Suprapubic skin (tissue), 4 donors: ENCODE measurements at regions not wholly inside any gene's neighbourhood (a gene's known extent, or its start where the extent isn't known, plus 50 kb on each side); places are given as distances from the start of the nearest gene placed in this dataset.

Experiments used
- DNase-seq, 2 donors: peaks; one replicate each; pipeline ENCODE4 v3.0.0-alpha.2; 2019; ENCODE audit warnings: low spot score in 2 of 2
- H3K27ac ChIP-seq: fragments of 200-600 bp; sonication (generic); one replicate; pipeline ENCODE4 v1.5.1; 2019
- H3K27me3 ChIP-seq: fragments of 200-600 bp; sonication (generic); one replicate; pipeline ENCODE4 v1.5.1; 2019
- H3K36me3 ChIP-seq: fragments of 200-600 bp; sonication (generic); one replicate; pipeline ENCODE4 v1.5.1; 2019
- H3K4me1 ChIP-seq: fragments of 200-600 bp; sonication (generic); one replicate; pipeline ENCODE4 v1.5.1; 2019
- H3K4me3 ChIP-seq: fragments of 200-600 bp; sonication (generic); one replicate; pipeline ENCODE4 v1.5.1; 2019; ENCODE audit warnings: mild to moderate bottlenecking
- H3K9me3 ChIP-seq: fragments of 200-600 bp; sonication (generic); one replicate; pipeline ENCODE4 v1.5.1; 2019
- EP300 ChIP-seq: sonication (generic); formaldehyde crosslinking; IDR thresholded peaks from one replicate; pipeline ENCODE4 v1.6.1; 2017; ENCODE audit warnings: antibody characterized with exemption
- POLR2A ChIP-seq, 2 donors: fragments of 450-650 bp; IDR thresholded peaks; one replicate each; pipeline ENCODE4 v1.6.1; 2017; ENCODE audit warnings: antibody characterized with exemption in 2 of 2, mild to moderate bottlenecking in 2 of 2, moderate library complexity in 2 of 2
- POLR2AphosphoS5 ChIP-seq, 3 donors: sonication (generic); formaldehyde crosslinking; IDR thresholded peaks; one replicate each; pipeline ENCODE4 v1.6.1; 2017; ENCODE audit warnings: antibody characterized with exemption in 3 of 3
- WGBS: methylation state at CpG from one replicate; pipeline ENCODE4 v1.1.5; 2018; 5-methylcytosine and 5-hydroxymethylcytosine counted together
- TF ChIP-seq, protein P1 (sequence below), 2 donors: fragments of 200-600 bp in 1 of 2; fragments of 450-650 bp in 1 of 2; sonication (generic) in 1 of 2; IDR thresholded peaks; one replicate each; pipeline ENCODE4 v1.5.1; 2016 to 2019; ENCODE audit warnings: antibody characterized with exemption in 2 of 2, mild to moderate bottlenecking in 1 of 2, moderate library complexity in 1 of 2

GRCh38 chr4:66667249-66667648 is 878.1 kb downstream of the CENPC start:
- Histone ChIP-seq H3K27ac (no peak overlapping the region), H3K36me3 (no peaks in the 10 kb centered on the region), H3K4me3 (no peak overlapping the region), H3K4me1 (no peaks in the 10 kb centered on the region), H3K9me3 (no peaks in the 10 kb centered on the region), H3K27me3 (no peaks in the 10 kb centered on the region)
- no peak for DNase-seq
- TF ChIP-seq EP300 (no peak), POLR2AphosphoS5 (IDR thresholded peaks at IDR 0.05) (no peak)
- 85% methylated on average over 1 of the region's 1 CpG for WGBS

DNA sequence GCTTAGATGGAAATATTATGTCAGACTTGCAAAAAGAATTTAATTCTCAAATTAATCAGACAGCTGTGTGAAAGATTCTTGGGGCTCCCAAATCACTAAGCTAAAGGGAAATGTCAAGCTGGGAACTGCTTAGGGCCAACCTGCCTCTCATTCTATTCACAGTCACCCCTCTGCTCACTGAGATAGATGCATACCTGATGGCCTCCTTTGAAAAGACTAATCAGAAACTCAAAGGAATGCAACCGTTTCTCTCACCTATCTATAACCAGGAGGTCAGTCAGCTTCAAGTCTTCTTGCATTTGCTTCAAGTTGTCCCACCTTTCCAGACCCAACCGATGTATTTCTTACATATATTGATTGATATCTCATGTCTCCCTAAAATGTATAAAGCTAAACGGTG is 882.7 kb downstream of the CENPC start:
- DNase-seq: no peak
- H3K4me3 ChIP-seq: no peak overlapping the region
- H3K9me3 ChIP-seq: no peaks in the 10 kb centered on the region
- 81% methylated on average over 3 of the region's 3 CpGs for WGBS
- no peak for TF ChIP-seq EP300
- TF ChIP-seq, protein P1, sequence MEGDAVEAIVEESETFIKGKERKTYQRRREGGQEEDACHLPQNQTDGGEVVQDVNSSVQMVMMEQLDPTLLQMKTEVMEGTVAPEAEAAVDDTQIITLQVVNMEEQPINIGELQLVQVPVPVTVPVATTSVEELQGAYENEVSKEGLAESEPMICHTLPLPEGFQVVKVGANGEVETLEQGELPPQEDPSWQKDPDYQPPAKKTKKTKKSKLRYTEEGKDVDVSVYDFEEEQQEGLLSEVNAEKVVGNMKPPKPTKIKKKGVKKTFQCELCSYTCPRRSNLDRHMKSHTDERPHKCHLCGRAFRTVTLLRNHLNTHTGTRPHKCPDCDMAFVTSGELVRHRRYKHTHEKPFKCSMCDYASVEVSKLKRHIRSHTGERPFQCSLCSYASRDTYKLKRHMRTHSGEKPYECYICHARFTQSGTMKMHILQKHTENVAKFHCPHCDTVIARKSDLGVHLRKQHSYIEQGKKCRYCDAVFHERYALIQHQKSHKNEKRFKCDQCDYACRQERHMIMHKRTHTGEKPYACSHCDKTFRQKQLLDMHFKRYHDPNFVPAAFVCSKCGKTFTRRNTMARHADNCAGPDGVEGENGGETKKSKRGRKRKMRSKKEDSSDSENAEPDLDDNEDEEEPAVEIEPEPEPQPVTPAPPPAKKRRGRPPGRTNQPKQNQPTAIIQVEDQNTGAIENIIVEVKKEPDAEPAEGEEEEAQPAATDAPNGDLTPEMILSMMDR (IDR thresholded peaks at IDR 0.05): no peak
- TF ChIP-seq POLR2A (IDR thresholded peaks at IDR 0.05): no peak
- H3K36me3 ChIP-seq: no peaks in the 10 kb centered on the region
- H3K4me1 ChIP-seq: no peaks in the 10 kb centered on the region
- no peaks in the 10 kb centered on the region for H3K27me3 ChIP-seq
- H3K27ac ChIP-seq: no peak overlapping the region

GRCh38 chr4:66658809-66659208 is 886.5 kb downstream of the CENPC start:
- DNase-seq: no peak
- H3K9me3 ChIP-seq: no peaks in the 10 kb centered on the region
- H3K27me3 ChIP-seq: no peaks in the 10 kb centered on the region
- H3K4me3 ChIP-seq: no peak overlapping the region
- no peak for TF ChIP-seq POLR2A (IDR thresholded peaks at IDR 0.05)
- TF ChIP-seq, protein P1 (IDR thresholded peaks at IDR 0.05): no peak
- TF ChIP-seq POLR2AphosphoS5 (IDR thresholded peaks at IDR 0.05): no peak
- TF ChIP-seq EP300: no peak
- WGBS: 53% methylated on average over 2 of the region's 2 CpGs
- H3K36me3 ChIP-seq: no peaks in the 10 kb centered on the region
- H3K27ac ChIP-seq: no peak overlapping the region
- no peaks in the 10 kb centered on the region for H3K4me1 ChIP-seq

- H3K36me3 ChIP-seq: no peaks in the 10 kb centered on the region
- WGBS: 93% methylated on average over 2 of the region's 2 CpGs
- DNase-seq: no peak
- H3K4me1 ChIP-seq: no peaks in the 10 kb centered on the region
- H3K4me3 ChIP-seq: no peak overlapping the region
- TF ChIP-seq POLR2AphosphoS5 (IDR thresholded peaks at IDR 0.05) (no peak), POLR2A (IDR thresholded peaks at IDR 0.05) (no peak), EP300 (no peak)
- TF ChIP-seq, protein P1 (IDR thresholded peaks at IDR 0.05): no peak
- H3K9me3 ChIP-seq: peaks cover 4% of the 10 kb centered on the region
- H3K27me3 ChIP-seq: no peaks in the 10 kb centered on the region
- no peak overlapping the region for H3K27ac ChIP-seq
Observed at GRCh38 chr4:66655505-66655904, 889.8 kb downstream of the CENPC start.

- no peaks in the 10 kb centered on the region for H3K4me1 ChIP-seq
- H3K27me3 ChIP-seq: no peaks in the 10 kb centered on the region
- H3K36me3 ChIP-seq: no peaks in the 10 kb centered on the region
- H3K9me3 ChIP-seq: peaks cover 4% of the 10 kb centered on the region
- TF ChIP-seq EP300: no peak
- WGBS: 39% methylated on average over 2 of the region's 2 CpGs
- no peak for DNase-seq
- H3K27ac ChIP-seq: no peak overlapping the region
- H3K4me3 ChIP-seq: no peak overlapping the region
Observed at GRCh38 chr4:66653937-66654336, 891.4 kb downstream of the CENPC start.

- no peak for DNase-seq
- TF ChIP-seq EP300: no peak
- TF ChIP-seq POLR2A (IDR thresholded peaks at IDR 0.05): no peak
- TF ChIP-seq POLR2AphosphoS5 (IDR thresholded peaks at IDR 0.05): no peak
- TF ChIP-seq, protein P1 (IDR thresholded peaks at IDR 0.05): no peak
- Histone ChIP-seq H3K36me3 (no peaks in the 10 kb centered on the region), H3K4me3 (no peak overlapping the region), H3K27ac (no peak overlapping the region), H3K27me3 (no peaks in the 10 kb centered on the region), H3K9me3 (peaks cover 4% of the 10 kb centered on the region), H3K4me1 (no peaks in the 10 kb centered on the region)
- 82% methylated on average over 2 of the region's 2 CpGs for WGBS
Observed at GRCh38 chr4:66649236-66649635, 896.1 kb downstream of the CENPC start.
